ENCODE measurements at regions not wholly inside any gene's neighbourhood (a gene's known extent, or its start where the extent isn't known, plus 50 kb on each side); places are given as distances from the start of the nearest gene placed in this dataset.

GRCh38 chr16:65227150-65227835, 105.4 kb upstream of the CDH11 start:
- no peak overlapping the region for H3K4me3 ChIP-seq (replicated peaks; ENCODE audit: insufficient read depth, low read length)
- no peak overlapping the region for H3K27ac ChIP-seq (replicated peaks)
- DNase-seq (ENCODE audit: low read depth in 1 of 2, low spot score in 1 of 2), result no peak
- H3K27me3 ChIP-seq (ENCODE audit: insufficient read depth, poor library complexity, severe bottlenecking), result no peaks in the 10 kb centered on the region
- TF ChIP-seq SPI1 (IDR thresholded peaks at IDR 0.05; ENCODE audit: borderline replicate concordance, low read depth) (no peak), POLR2AphosphoS5 (IDR thresholded peaks at IDR 0.05; ENCODE audit: low read depth) (no peak), CTCF (IDR thresholded peaks at IDR 0.05; ENCODE audit: insufficient read depth, low read length) (no peak), REST (IDR thresholded peaks at IDR 0.05; ENCODE audit: insufficient replicate concordance, low read depth) (no peak), GABPA (IDR thresholded peaks at IDR 0.05; ENCODE audit: low read depth) (no peak)

- no peak for TF ChIP-seq REST (IDR thresholded peaks at IDR 0.05; ENCODE audit: insufficient replicate concordance, low read depth)
- TF ChIP-seq POLR2AphosphoS5 (IDR thresholded peaks at IDR 0.05; ENCODE audit: low read depth), result no peak
- no peak for TF ChIP-seq GABPA (IDR thresholded peaks at IDR 0.05; ENCODE audit: low read depth)
- TF ChIP-seq SPI1 (IDR thresholded peaks at IDR 0.05; ENCODE audit: borderline replicate concordance, low read depth), result no peak
- TF ChIP-seq CTCF (IDR thresholded peaks at IDR 0.05; ENCODE audit: insufficient read depth, low read length), result no peak
- no peak overlapping the region for H3K4me3 ChIP-seq (replicated peaks; ENCODE audit: insufficient read depth, low read length)
- no peak for DNase-seq (ENCODE audit: low read depth in 1 of 2, low spot score in 1 of 2)
- no peak overlapping the region for H3K27ac ChIP-seq (replicated peaks)
- no peaks in the 10 kb centered on the region for H3K27me3 ChIP-seq (ENCODE audit: insufficient read depth, poor library complexity, severe bottlenecking)
Measured at GRCh38 chr16:65226077-65226476, 104.2 kb upstream of the CDH11 start.

- no peak for TF ChIP-seq GABPA (IDR thresholded peaks at IDR 0.05; ENCODE audit: low read depth)
- TF ChIP-seq SPI1 (IDR thresholded peaks at IDR 0.05; ENCODE audit: borderline replicate concordance, low read depth), result no peak
- TF ChIP-seq CTCF (IDR thresholded peaks at IDR 0.05; ENCODE audit: insufficient read depth, low read length), result no peak
- no peak for TF ChIP-seq REST (IDR thresholded peaks at IDR 0.05; ENCODE audit: insufficient replicate concordance, low read depth)
- no peak for TF ChIP-seq POLR2AphosphoS5 (IDR thresholded peaks at IDR 0.05; ENCODE audit: low read depth)
- no peak overlapping the region for H3K4me3 ChIP-seq (replicated peaks; ENCODE audit: insufficient read depth, low read length)
- H3K27ac ChIP-seq (replicated peaks), result no peak overlapping the region
- DNase-seq (ENCODE audit: low read depth in 1 of 2, low spot score in 1 of 2), result no peak
- H3K27me3 ChIP-seq (ENCODE audit: insufficient read depth, poor library complexity, severe bottlenecking), result no peaks in the 10 kb centered on the region
Measured at GRCh38 chr16:65225488-65225887, 103.6 kb upstream of the CDH11 start.
